NOMO-1 (cell line): ENCODE measurements at regions not wholly inside any gene's neighbourhood (a gene's known extent, or its start where the extent isn't known, plus 50 kb on each side); places are given as distances from the start of the nearest gene placed in this dataset.
"Not testable (repeated sequence)": the region's sequence is repeated elsewhere in the genome, so short reads cannot be mapped to it uniquely, and the experiment has no call there.

Source experiments
- DNase-seq, 2 experiments: peaks; one replicate each; lab custom pipeline; 2025; ENCODE audit not compliant: unreplicated experiment in 2 of 2; lab: John Stamatoyannopoulos, UW

DNA sequence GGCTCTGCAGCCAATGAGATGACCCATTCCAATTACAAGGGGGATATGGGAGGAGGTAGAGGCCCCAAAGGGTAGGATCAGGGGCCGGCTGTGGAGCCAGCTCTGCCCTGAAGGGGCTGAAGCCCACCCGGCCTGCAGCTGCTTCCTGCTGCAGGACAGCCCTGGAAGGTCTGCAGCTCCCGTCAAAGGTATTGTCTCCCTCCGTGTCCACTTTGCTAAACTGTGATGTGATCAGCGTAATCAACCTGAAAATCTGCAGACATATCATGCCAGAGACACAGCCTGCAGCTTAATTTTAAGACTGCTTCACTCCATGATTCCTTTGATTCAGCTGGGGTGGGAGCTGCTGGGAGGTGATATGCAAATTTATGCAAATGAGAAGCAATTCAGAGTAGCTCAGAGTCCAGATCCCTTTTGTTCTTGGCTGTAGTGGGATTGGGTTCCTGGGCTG is 90.7 kb downstream of the GADD45G start:
- no peak for DNase-seq

GRCh38 chr9:89695979-89696378 is 91.2 kb downstream of the GADD45G start:
- DNase-seq, result not testable (repeated sequence)

DNA sequence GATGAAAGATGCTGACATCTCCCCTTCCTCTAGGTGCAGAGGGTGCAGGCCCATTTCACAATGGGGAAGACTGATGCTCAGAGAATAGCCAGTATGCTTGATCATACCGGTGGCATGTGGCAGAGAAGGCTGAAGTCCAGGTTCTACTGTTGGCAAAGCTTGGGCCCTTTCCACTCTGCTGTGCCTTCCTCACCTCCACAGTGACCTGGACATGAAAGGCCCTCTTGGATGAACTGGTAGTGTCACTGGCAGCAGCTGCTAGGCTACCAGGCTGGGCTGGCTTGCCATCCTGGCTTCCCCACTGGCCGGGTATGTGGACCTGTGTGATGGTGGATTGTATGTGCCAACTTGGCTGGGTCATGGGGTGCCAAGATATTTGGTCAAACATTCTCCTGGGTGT is 92.0 kb downstream of the GADD45G start:
- no peak for DNase-seq

GRCh38 chr9:89697553-89697952 is 92.7 kb downstream of the GADD45G start:
- no peak for DNase-seq

- no peak for DNase-seq
Measured at GRCh38 chr9:89698411-89699005, 93.7 kb downstream of the GADD45G start.

- no peak for DNase-seq
Measured at GRCh38 chr9:89699646-89700045, 94.8 kb downstream of the GADD45G start.

DNA sequence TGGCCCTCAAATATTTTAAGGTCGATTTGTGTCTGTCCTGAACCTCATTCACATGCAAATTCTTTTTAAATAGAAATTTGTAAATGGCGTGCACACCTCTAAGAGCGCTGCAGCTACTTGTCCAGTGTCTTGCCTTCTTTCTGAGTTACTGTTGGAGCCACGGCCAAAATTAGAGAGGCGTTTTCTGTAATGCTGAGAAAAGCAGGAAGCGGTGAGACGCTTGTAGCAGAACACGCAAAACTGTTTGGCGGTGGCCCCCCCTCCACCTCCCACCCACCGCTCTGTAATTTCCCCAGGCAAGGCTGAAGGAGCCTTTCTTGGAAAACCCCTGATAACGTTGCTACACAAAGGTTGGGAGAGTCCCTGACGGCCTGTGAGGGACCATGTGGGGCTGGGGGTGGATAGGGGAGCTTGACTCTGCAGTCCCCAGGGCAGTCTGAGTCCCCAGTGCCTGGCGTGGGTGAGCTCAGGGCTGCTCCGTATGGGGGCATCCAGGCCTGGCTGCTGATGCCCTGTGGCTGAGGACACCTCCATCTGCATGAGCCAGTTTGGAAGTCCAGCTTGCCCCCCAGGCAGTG is 96.5 kb downstream of the GADD45G start:
- peak in 1 of 2 experiments; percentile 15 for DNase-seq

DNA sequence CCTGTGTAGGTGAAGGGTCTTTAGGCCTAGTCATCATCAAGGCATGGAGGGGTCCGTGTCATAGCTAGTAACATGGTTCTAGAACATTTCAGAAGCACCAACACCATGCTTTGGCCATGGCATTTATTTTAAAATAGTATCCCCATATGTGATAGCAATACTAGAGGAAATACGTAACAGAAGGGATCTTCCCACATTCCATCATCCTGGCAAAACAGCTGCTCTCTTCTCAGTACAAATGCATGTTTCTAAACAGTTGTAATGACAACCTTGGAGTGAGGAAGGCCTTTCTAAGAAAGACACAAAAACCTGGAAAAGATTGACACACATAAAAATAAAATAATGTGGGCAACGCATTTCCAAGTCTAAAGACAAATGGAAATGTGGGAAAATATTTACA is 97.6 kb downstream of the GADD45G start:
- no peak for DNase-seq

DNA sequence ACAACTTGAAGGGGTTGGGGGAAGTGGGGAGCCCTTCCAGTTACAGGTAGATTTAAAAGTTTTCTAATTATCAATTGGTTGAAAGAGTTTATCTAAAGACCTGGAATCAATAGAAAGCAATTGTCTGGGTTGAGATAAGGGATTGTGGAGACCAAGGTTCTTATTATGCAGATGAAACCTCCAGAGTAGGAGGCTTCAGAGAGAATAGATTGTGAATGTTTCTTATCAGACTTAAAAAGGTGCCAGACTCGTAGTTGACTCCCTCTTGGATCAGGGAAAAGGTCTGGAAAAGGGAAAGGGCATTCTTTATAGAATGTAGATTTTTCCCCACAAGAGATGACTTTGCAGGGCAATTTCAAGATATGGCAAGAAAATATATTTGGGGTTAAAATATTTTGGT is 100.8 kb downstream of the GADD45G start:
- DNase-seq, result no peak

DNA sequence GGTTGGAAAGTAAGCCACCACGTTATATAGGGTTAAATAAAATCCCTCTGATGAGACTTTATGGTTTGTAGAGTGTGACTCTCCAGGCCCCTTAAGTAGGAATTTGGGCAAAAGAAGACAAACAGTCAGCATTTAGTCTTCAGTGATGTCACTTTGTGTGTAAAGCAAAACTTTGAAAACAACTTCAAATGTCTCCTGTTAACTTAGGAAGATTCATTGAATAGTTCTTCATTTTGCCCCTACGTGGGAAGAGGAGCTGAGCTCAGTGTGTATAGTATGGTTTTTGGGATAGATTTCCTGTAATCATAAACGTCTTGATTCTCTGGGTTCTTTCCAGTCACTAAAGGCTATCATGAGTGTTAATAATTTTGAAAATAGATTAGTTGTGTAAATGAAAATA is 101.3 kb downstream of the GADD45G start:
- no peak for DNase-seq

- DNase-seq, result no peak
Measured at GRCh38 chr9:89706731-89707191, 101.9 kb downstream of the GADD45G start.

GRCh38 chr9:89710697-89711096 is 105.9 kb downstream of the GADD45G start:
- peak; percentile 41 to 54 for DNase-seq

GRCh38 chr9:89711866-89712265 is 107.1 kb downstream of the GADD45G start:
- no peak for DNase-seq

GRCh38 chr9:89712283-89712682 is 107.5 kb downstream of the GADD45G start:
- DNase-seq, result no peak

GRCh38 chr9:89714321-89714720 is 109.5 kb downstream of the GADD45G start:
- DNase-seq, result no peak

GRCh38 chr9:89715318-89715858 is 110.6 kb downstream of the GADD45G start:
- no peak for DNase-seq

GRCh38 chr9:89715881-89716280 is 111.1 kb downstream of the GADD45G start:
- no peak for DNase-seq

DNA sequence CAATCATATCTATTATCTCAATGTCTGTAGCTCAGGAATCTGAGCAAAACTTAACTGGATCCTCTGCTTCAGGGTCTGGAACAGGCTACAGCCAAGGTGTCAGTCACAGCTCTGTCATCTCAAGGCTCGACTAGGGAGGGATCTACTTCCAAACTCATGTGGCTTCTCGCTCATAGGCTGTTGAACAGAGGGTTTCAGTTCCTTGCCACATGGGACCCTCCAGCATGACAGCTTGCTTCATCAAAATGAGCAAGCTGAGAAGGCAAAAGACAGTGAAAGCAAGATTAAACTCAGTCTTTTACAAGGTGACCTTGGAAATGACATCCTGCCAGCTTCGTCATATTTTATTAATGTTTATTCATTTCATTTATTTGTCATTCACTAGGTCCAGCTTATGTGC is 111.7 kb downstream of the GADD45G start:
- DNase-seq, result no peak

GRCh38 chr9:89718176-89718575 is 113.4 kb downstream of the GADD45G start:
- no peak for DNase-seq

DNA sequence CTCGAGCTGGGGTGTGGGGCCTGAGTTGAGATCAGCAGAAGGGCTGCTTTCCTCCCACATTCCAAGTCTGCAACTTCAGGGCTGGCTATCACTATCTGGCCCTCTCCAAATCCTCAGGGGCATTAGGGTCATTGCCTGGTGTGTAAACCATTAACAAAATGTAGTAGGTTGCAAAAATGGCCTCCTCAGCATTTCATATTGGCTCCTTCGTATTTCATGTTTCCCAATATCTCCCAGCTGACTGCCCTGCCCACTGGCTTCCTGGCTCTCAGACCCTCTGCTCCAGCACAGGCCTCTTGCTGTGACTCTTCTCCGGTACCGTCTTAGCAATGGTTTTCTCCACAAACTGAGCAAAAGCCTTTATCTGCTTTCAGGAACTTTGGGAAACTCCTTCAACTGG is 113.8 kb downstream of the GADD45G start:
- DNase-seq, result no peak

GRCh38 chr9:89719202-89719601 is 114.4 kb downstream of the GADD45G start:
- DNase-seq, result no peak

DNA sequence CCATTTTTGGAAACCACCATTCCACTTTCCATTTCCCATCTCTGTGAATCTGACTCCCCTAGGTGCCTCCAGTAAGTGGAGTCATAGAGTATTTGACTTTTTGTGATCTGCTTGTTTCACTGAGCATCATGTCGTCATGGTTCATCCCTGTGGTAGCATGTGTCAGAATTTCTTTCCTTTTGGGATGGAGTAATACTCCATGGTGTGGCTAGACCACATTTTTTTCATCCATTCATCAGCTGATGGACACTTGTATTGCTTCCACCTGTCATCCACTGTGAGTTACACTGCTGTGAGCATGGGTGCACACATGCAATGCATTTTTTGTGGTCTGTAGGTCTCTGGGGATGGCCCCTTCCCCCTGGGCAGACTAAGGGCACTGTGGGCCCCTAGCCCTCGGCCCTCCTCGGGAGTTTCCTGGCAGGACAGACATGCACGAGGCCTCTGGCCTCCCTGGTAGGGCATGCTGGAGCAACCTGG is 115.9 kb downstream of the GADD45G start:
- DNase-seq, result no peak
